ENCODE measurements at regions not wholly inside any gene's neighbourhood (a gene's known extent, or its start where the extent isn't known, plus 50 kb on each side); places are given as distances from the start of the nearest gene placed in this dataset.

DNA sequence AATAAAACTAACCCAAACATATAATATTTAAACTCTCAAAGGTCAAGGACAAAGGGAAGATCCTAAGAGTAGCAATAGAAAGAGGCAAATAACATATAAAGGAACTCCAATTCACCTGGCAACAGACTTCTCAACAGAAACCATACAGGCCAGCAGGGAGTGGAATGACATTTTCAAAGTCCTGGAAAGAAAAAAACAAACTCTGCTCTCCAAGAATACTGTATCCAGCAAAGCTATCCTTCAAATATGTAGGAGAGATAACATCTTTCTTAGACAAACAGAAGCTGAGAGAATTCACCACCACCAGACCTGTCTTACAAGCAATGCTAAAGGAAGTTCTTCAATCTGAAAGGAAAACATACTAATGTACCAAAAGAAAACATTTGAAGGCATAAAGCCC is 51.5 kb upstream of the TMEM158 start:
- Histone ChIP-seq H3K36me3 (ENCODE audit: insufficient read depth, low read length) (no peaks in the 10 kb centered on the region), H3K4me1 (ENCODE audit: low read length) (no peaks in the 10 kb centered on the region), H3K9me3 (ENCODE audit: low read length) (no peaks in the 10 kb centered on the region), H2AFZ (ENCODE audit: low read length) (no peak overlapping the region), H3K4me2 (ENCODE audit: low read depth, low read length, poor library complexity, severe bottlenecking) (no peak overlapping the region), H4K20me1 (ENCODE audit: insufficient read depth, low read depth, low read length) (no peaks in the 10 kb centered on the region), H3K9me2 (replicated peaks; ENCODE audit: insufficient read depth, low read length) (no peaks in the 10 kb centered on the region), H3K27ac (ENCODE audit: low read length) (no peak overlapping the region), H3K27me3 (ENCODE audit: low read length) (no peaks in the 10 kb centered on the region), H3K9ac (ENCODE audit: low read length) (no peak overlapping the region), H3K79me2 (ENCODE audit: low read length) (no peaks in the 10 kb centered on the region), H3K4me3 (ENCODE audit: low read length) (no peak overlapping the region)
- DNase-seq, result peak; percentile 1

DNA sequence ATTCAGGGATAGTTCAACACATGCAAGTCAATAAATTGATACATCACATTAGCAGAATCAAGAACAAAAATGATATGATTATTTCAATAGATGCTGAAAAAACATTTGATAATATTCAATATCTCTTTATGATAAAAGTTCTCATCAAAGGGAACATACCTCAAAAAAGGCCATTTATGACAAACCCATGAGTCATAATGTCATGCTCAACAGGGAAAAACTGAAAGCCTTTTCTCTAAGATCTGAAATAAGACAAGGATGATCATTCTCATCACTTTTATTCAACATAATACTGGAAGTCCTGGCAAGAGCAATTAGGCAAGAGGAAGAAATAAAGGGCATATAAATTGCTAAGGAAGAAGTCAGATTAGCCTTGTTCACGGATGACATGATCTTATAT is 54.1 kb upstream of the TMEM158 start:
- Histone ChIP-seq H3K9ac (ENCODE audit: low read length) (no peak overlapping the region), H3K36me3 (ENCODE audit: insufficient read depth, low read length) (no peaks in the 10 kb centered on the region), H3K27me3 (ENCODE audit: low read length) (no peaks in the 10 kb centered on the region), H4K20me1 (ENCODE audit: insufficient read depth, low read depth, low read length) (no peaks in the 10 kb centered on the region), H3K4me3 (ENCODE audit: low read length) (no peak overlapping the region), H3K79me2 (ENCODE audit: low read length) (no peaks in the 10 kb centered on the region), H3K9me3 (ENCODE audit: low read length) (no peaks in the 10 kb centered on the region), H3K9me2 (replicated peaks; ENCODE audit: insufficient read depth, low read length) (no peaks in the 10 kb centered on the region), H3K4me2 (ENCODE audit: low read depth, low read length, poor library complexity, severe bottlenecking) (no peak overlapping the region), H3K27ac (ENCODE audit: low read length) (no peak overlapping the region), H3K4me1 (ENCODE audit: low read length) (no peaks in the 10 kb centered on the region), H2AFZ (ENCODE audit: low read length) (no peak overlapping the region)
- DNase-seq, result no peak

DNA sequence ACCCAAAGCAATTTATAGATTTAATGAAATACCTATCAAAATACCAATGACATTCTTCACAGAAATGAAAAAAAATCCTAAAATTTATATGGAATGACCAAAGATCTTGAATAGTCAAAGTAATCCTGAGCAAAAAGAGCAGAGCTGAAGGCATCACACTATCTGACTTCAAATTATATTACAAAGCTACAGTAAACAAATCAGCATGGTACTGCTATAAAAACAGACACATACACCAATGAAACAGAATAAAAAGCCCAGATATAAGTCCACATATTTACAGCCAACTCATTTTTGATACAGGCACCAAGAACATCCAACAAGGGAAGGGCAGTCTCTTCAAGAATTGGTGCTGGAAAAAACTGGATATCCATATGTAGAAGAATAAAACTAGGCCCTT is 54.9 kb upstream of the TMEM158 start:
- Histone ChIP-seq H3K36me3 (ENCODE audit: insufficient read depth, low read length) (no peaks in the 10 kb centered on the region), H3K27ac (ENCODE audit: low read length) (no peak overlapping the region), H3K9me2 (replicated peaks; ENCODE audit: insufficient read depth, low read length) (no peaks in the 10 kb centered on the region), H3K79me2 (ENCODE audit: low read length) (no peaks in the 10 kb centered on the region), H3K9ac (ENCODE audit: low read length) (no peak overlapping the region), H3K27me3 (ENCODE audit: low read length) (no peaks in the 10 kb centered on the region), H3K4me3 (ENCODE audit: low read length) (no peak overlapping the region), H2AFZ (ENCODE audit: low read length) (no peak overlapping the region), H4K20me1 (ENCODE audit: insufficient read depth, low read depth, low read length) (no peaks in the 10 kb centered on the region), H3K9me3 (ENCODE audit: low read length) (no peaks in the 10 kb centered on the region), H3K4me2 (ENCODE audit: low read depth, low read length, poor library complexity, severe bottlenecking) (no peak overlapping the region), H3K4me1 (ENCODE audit: low read length) (no peaks in the 10 kb centered on the region)
- no peak for DNase-seq

DNA sequence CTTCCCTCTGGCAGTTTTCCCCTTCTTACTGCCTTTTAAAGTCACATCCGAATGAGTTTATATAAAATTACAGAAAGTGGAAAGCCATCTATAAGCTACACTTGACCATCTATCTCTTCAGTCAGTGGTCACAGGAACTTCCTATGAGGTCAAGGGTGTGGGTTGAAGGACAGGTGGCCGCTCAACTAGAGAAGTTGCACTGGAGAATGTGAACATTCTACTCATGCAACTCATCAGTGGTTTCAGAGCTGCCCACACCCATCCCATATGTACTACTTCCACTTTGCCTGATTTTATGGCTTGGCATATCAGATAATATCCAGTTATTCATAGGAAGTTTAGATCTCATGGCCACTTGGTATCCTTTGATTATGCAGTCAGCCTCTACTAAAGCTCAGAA is 57.4 kb upstream of the TMEM158 start:
- Histone ChIP-seq H3K4me2 (ENCODE audit: low read depth, low read length, poor library complexity, severe bottlenecking) (no peak overlapping the region), H3K27me3 (ENCODE audit: low read length) (no peaks in the 10 kb centered on the region), H3K4me3 (ENCODE audit: low read length) (no peak overlapping the region), H3K79me2 (ENCODE audit: low read length) (no peaks in the 10 kb centered on the region), H3K9me3 (ENCODE audit: low read length) (no peaks in the 10 kb centered on the region), H3K4me1 (ENCODE audit: low read length) (no peaks in the 10 kb centered on the region), H3K9ac (ENCODE audit: low read length) (no peak overlapping the region), H2AFZ (ENCODE audit: low read length) (no peak overlapping the region), H3K9me2 (replicated peaks; ENCODE audit: insufficient read depth, low read length) (no peaks in the 10 kb centered on the region), H3K27ac (ENCODE audit: low read length) (no peak overlapping the region), H4K20me1 (ENCODE audit: insufficient read depth, low read depth, low read length) (no peaks in the 10 kb centered on the region), H3K36me3 (ENCODE audit: insufficient read depth, low read length) (no peaks in the 10 kb centered on the region)
- no peak for DNase-seq

- DNase-seq, result no peak
- H3K27ac ChIP-seq (ENCODE audit: low read length), result no peak overlapping the region
- H3K9me3 ChIP-seq (ENCODE audit: low read length), result peaks cover 1% of the 10 kb centered on the region; the same call in 1 of the 2 replicates
- H3K27me3 ChIP-seq (ENCODE audit: low read length), result no peaks in the 10 kb centered on the region
- H3K4me3 ChIP-seq (ENCODE audit: low read length), result no peak overlapping the region
- no peak overlapping the region for H2AFZ ChIP-seq (ENCODE audit: low read length)
- no peaks in the 10 kb centered on the region for H3K9me2 ChIP-seq (replicated peaks; ENCODE audit: insufficient read depth, low read length)
- H3K79me2 ChIP-seq (ENCODE audit: low read length), result no peaks in the 10 kb centered on the region
- H3K4me2 ChIP-seq (ENCODE audit: low read depth, low read length, poor library complexity, severe bottlenecking), result no peak overlapping the region
- H3K36me3 ChIP-seq (ENCODE audit: insufficient read depth, low read length), result no peaks in the 10 kb centered on the region
- no peaks in the 10 kb centered on the region for H4K20me1 ChIP-seq (ENCODE audit: insufficient read depth, low read depth, low read length)
- H3K9ac ChIP-seq (ENCODE audit: low read length), result no peak overlapping the region
- H3K4me1 ChIP-seq (ENCODE audit: low read length), result no peaks in the 10 kb centered on the region
Measured at GRCh38 chr3:45297331-45297730, 71.2 kb upstream of the TMEM158 start.

- no peak overlapping the region for H3K9ac ChIP-seq (ENCODE audit: low read length)
- no peaks in the 10 kb centered on the region for H3K4me1 ChIP-seq (ENCODE audit: low read length)
- no peaks in the 10 kb centered on the region for H4K20me1 ChIP-seq (ENCODE audit: insufficient read depth, low read depth, low read length)
- 0 out of 2 replicates have a peak, but pooled peaks cover 2% of the 10 kb centered on the region for H3K36me3 ChIP-seq (ENCODE audit: insufficient read depth, low read length)
- no peaks in the 10 kb centered on the region for H3K27me3 ChIP-seq (ENCODE audit: low read length)
- H3K9me2 ChIP-seq (replicated peaks; ENCODE audit: insufficient read depth, low read length), result no peaks in the 10 kb centered on the region
- H3K4me3 ChIP-seq (ENCODE audit: low read length), result no peak overlapping the region
- no peak overlapping the region for H2AFZ ChIP-seq (ENCODE audit: low read length)
- no peak overlapping the region for H3K27ac ChIP-seq (ENCODE audit: low read length)
- no peaks in the 10 kb centered on the region for H3K79me2 ChIP-seq (ENCODE audit: low read length)
- no peak for DNase-seq
- peaks cover 4% of the 10 kb centered on the region for H3K9me3 ChIP-seq (ENCODE audit: low read length)
- no peak overlapping the region for H3K4me2 ChIP-seq (ENCODE audit: low read depth, low read length, poor library complexity, severe bottlenecking)
Measured at GRCh38 chr3:45302470-45302869, 76.4 kb upstream of the TMEM158 start.

DNA sequence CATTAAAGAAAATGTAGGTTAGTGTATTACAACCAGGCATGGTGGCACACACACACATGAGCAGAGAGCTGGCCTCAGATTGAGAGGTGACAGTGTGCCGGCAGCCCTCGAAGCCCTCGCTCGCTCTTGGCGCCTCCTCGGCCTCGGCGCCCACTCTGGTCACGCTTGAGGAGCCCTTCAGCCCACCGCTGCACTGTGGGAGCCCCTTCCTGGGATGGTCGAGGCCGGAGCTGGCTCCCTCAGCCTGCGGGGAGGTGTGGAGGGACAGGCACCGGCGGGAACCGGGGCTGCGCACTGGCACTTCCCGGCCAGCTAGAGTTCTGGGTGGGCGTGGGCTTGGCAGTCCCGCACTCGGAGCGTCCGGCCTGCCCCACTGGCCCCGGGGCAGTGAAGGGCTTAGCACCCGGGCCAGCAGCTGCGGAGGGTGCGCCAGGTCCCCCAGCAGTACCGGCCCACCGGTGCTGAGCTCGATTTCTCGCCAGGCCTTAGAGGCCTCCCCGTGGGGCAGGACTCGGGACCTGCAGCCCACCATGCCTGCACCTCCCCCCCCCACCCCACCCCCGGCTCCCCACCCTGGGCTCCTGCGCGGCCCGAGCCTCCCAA is 80.4 kb upstream of the TMEM158 start:
- Histone ChIP-seq H3K9ac (ENCODE audit: low read length) (no peak overlapping the region), H3K27me3 (ENCODE audit: low read length) (no peaks in the 10 kb centered on the region), H3K9me3 (ENCODE audit: low read length) (peaks cover 4% of the 10 kb centered on the region), H3K4me1 (ENCODE audit: low read length) (no peaks in the 10 kb centered on the region), H3K27ac (ENCODE audit: low read length) (no peak overlapping the region), H3K4me3 (ENCODE audit: low read length) (no peak overlapping the region), H3K79me2 (ENCODE audit: low read length) (no peaks in the 10 kb centered on the region), H4K20me1 (ENCODE audit: insufficient read depth, low read depth, low read length) (no peaks in the 10 kb centered on the region), H2AFZ (ENCODE audit: low read length) (no peak overlapping the region), H3K4me2 (ENCODE audit: low read depth, low read length, poor library complexity, severe bottlenecking) (no peak overlapping the region), H3K9me2 (replicated peaks; ENCODE audit: insufficient read depth, low read length) (no peaks in the 10 kb centered on the region), H3K36me3 (ENCODE audit: insufficient read depth, low read length) (0 out of 2 replicates have a peak, but pooled peaks cover 2% of the 10 kb centered on the region)
- DNase-seq, result no peak

DNA sequence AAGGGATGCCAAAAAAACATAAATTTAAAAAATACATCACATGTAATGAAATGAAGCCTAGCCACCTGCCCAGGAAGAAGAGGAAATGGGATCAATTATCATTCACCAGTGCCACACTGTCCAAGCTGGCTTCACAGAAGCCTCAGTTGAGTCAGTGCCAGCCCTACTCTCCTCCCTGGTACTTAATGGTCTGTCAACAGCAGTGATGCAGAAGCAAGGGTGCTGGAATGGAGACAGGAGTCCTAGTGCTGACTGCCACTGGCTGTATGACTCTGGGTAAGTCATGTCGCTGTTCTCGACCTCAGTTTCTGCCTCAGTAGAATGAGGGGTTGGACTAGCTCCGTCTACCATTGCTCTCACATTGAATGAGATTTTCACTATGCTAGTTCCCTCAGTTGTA is 78.5 kb upstream of the LARS2 start:
- no peak for DNase-seq
- no peaks in the 10 kb centered on the region for H3K27me3 ChIP-seq (ENCODE audit: low read length)
- no peaks in the 10 kb centered on the region for H4K20me1 ChIP-seq (ENCODE audit: insufficient read depth, low read depth, low read length)
- no peaks in the 10 kb centered on the region for H3K79me2 ChIP-seq (ENCODE audit: low read length)
- no peak overlapping the region for H3K4me3 ChIP-seq (ENCODE audit: low read length)
- H3K27ac ChIP-seq (ENCODE audit: low read length), result no peak overlapping the region
- H3K4me2 ChIP-seq (ENCODE audit: low read depth, low read length, poor library complexity, severe bottlenecking), result no peak overlapping the region
- no peaks in the 10 kb centered on the region for H3K9me2 ChIP-seq (replicated peaks; ENCODE audit: insufficient read depth, low read length)
- H3K4me1 ChIP-seq (ENCODE audit: low read length), result no peaks in the 10 kb centered on the region
- H3K9ac ChIP-seq (ENCODE audit: low read length), result no peak overlapping the region
- H2AFZ ChIP-seq (ENCODE audit: low read length), result no peak overlapping the region
- H3K36me3 ChIP-seq (ENCODE audit: insufficient read depth, low read length), result no peaks in the 10 kb centered on the region
- H3K9me3 ChIP-seq (ENCODE audit: low read length), result no peaks in the 10 kb centered on the region

- H3K27me3 ChIP-seq (ENCODE audit: low read length), result no peaks in the 10 kb centered on the region
- DNase-seq, result no peak
- no peaks in the 10 kb centered on the region for H4K20me1 ChIP-seq (ENCODE audit: insufficient read depth, low read depth, low read length)
- H3K27ac ChIP-seq (ENCODE audit: low read length), result no peak overlapping the region
- no peaks in the 10 kb centered on the region for H3K9me3 ChIP-seq (ENCODE audit: low read length)
- no peaks in the 10 kb centered on the region for H3K4me1 ChIP-seq (ENCODE audit: low read length)
- H2AFZ ChIP-seq (ENCODE audit: low read length), result no peak overlapping the region
- no peak overlapping the region for H3K4me2 ChIP-seq (ENCODE audit: low read depth, low read length, poor library complexity, severe bottlenecking)
- no peak overlapping the region for H3K9ac ChIP-seq (ENCODE audit: low read length)
- H3K79me2 ChIP-seq (ENCODE audit: low read length), result no peaks in the 10 kb centered on the region
- no peak overlapping the region for H3K4me3 ChIP-seq (ENCODE audit: low read length)
- H3K36me3 ChIP-seq (ENCODE audit: insufficient read depth, low read length), result no peaks in the 10 kb centered on the region
- H3K9me2 ChIP-seq (replicated peaks; ENCODE audit: insufficient read depth, low read length), result no peaks in the 10 kb centered on the region
Measured at GRCh38 chr3:45311327-45311726, 77.0 kb upstream of the LARS2 start.

Measured in Karpas-422 (cell line).